ENCODE measurements at regions not wholly inside any gene's neighbourhood (a gene's known extent, or its start where the extent isn't known, plus 50 kb on each side); places are given as distances from the start of the nearest gene placed in this dataset.

DNA sequence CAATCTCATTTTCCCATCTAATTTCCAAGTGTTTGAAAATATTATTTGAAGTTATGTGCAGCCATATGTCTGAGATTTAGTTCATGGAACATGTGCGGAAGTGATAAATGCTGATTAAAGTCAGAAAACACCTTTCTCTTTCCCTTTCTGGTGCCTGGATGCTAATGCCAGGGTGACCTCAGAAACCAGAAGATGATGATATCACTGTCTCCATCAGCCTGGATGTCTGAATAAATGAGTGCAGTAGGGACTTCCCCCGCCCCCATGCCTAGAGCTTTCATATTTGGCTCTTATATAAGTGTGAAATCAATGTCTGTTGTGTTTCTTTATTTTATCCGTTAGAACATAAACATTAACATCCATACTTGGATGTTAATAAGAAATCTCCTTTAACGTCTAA is 261.9 kb upstream of the LRIG3 start:
- in situ Hi-C loops (cut with MboI; ENCODE audit: low sequenced_read_pairs) (no loop called here), intact Hi-C loops (cut with micrococcal nuclease) (no loop called here), dilution Hi-C loops (cut with HindIII; ENCODE audit: low sequenced_read_pairs, unreplicated experiment) (no loop called here)
- H3K4ac ChIP-seq (ENCODE audit: low read depth, low read length): no peak overlapping the region
- H2BK5ac ChIP-seq (ENCODE audit: low read depth, low read length, poor library complexity, severe bottlenecking): no peak overlapping the region
- H3K27ac ChIP-seq (ENCODE audit: insufficient read depth, low read length): no peak overlapping the region
- H3K56ac ChIP-seq (ENCODE audit: extremely low read depth, insufficient read depth, low read length): no peak overlapping the region
- no peaks in the 10 kb centered on the region for H3K79me1 ChIP-seq (ENCODE audit: low read depth in 1 of 2, low read length in 2 of 2)
- no TSS peak for BruUV-seq (replicated peaks)
- H2AFZ ChIP-seq (replicated peaks; ENCODE audit: low read length, poor library complexity): no peak overlapping the region
- H2BK120ac ChIP-seq (ENCODE audit: low read depth, low read length): no peak overlapping the region
- TF ChIP-seq SMC3 (IDR thresholded peaks at IDR 0.05; ENCODE audit: low read depth, low read length) (no peak), RCOR1 (IDR thresholded peaks at IDR 0.05; ENCODE audit: insufficient replicate concordance, low read length) (no peak), POLR2A (IDR thresholded peaks at IDR 0.05; ENCODE audit: low read depth, low read length) (no peak), MXI1 (IDR thresholded peaks at IDR 0.05; ENCODE audit: borderline replicate concordance, low read depth, low read length) (no peak), USF2 (IDR thresholded peaks at IDR 0.05; ENCODE audit: low read depth, low read length) (no peak), CEBPB (IDR thresholded peaks at IDR 0.05; ENCODE audit: low read depth, low read length) (no peak), BHLHE40 (IDR thresholded peaks at IDR 0.05; ENCODE audit: low read depth, low read length) (no peak), RFX5 (IDR thresholded peaks at IDR 0.05; ENCODE audit: low read depth, low read length) (no peak), FOS (IDR thresholded peaks at IDR 0.05; ENCODE audit: low read depth, low read length) (no peak), CTCF (conservative IDR thresholded peaks at IDR 0.05; ENCODE audit: low read depth, low read length) (no peak), MAZ (IDR thresholded peaks at IDR 0.05; ENCODE audit: borderline replicate concordance, low read depth, low read length) (no peak), RAD21 (IDR thresholded peaks at IDR 0.05; ENCODE audit: low read length) (no peak)
- TF ChIP-seq, protein P1, sequence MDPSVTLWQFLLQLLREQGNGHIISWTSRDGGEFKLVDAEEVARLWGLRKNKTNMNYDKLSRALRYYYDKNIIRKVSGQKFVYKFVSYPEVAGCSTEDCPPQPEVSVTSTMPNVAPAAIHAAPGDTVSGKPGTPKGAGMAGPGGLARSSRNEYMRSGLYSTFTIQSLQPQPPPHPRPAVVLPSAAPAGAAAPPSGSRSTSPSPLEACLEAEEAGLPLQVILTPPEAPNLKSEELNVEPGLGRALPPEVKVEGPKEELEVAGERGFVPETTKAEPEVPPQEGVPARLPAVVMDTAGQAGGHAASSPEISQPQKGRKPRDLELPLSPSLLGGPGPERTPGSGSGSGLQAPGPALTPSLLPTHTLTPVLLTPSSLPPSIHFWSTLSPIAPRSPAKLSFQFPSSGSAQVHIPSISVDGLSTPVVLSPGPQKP (IDR thresholded peaks at IDR 0.05; ENCODE audit: borderline replicate concordance, low read depth, low read length): no peak
- ChIA-PET CTCF (no interaction called here), POLR2A (ENCODE audit: unreplicated experiment) (no interaction called here)
- no peaks in the 10 kb centered on the region for H3K9me1 ChIP-seq (ENCODE audit: insufficient read depth, low read length)
- no peak overlapping the region for H2BK20ac ChIP-seq (ENCODE audit: low read depth, low read length)
- no peak overlapping the region for H3K4me3 ChIP-seq (ENCODE audit: insufficient read depth, low read depth, low read length)
- H2BK15ac ChIP-seq (ENCODE audit: low read depth, low read length): no peak overlapping the region
- no peak overlapping the region for H2AK9ac ChIP-seq (replicated peaks; ENCODE audit: low read depth, low read length, poor library complexity)
- H3K4me2 ChIP-seq (ENCODE audit: low read depth, low read length): no peak overlapping the region
- no peaks in the 10 kb centered on the region for H3K9me3 ChIP-seq (ENCODE audit: control insufficient read depth, insufficient read depth, low read length)
- no peaks in the 10 kb centered on the region for H3K27me3 ChIP-seq (ENCODE audit: control insufficient read depth, insufficient read depth, low read length)
- no peak overlapping the region for H3K14ac ChIP-seq (replicated peaks; ENCODE audit: low read depth, low read length)
- H2AK5ac ChIP-seq (ENCODE audit: low read depth, low read length): no peak overlapping the region
- ATAC-seq (ENCODE audit: low read depth) (no peak), DNase-seq (no peak)
- no peak overlapping the region for H3K18ac ChIP-seq (ENCODE audit: low read depth, low read length)
- H3K9ac ChIP-seq (ENCODE audit: low read depth, low read length): no peak overlapping the region
- no peak overlapping the region for H4K91ac ChIP-seq (ENCODE audit: insufficient read depth, low read depth, low read length)
- H3K23ac ChIP-seq (ENCODE audit: low read depth, low read length): no peak overlapping the region
- no peak overlapping the region for H4K5ac ChIP-seq (ENCODE audit: low read depth, low read length)
- no CpG with 5 or more reads among the region's 4 CpGs for WGBS, 2 experiments (ENCODE audit: extremely low coverage in 2 of 2, insufficient read length in 1 of 2)
- H4K20me1 ChIP-seq (ENCODE audit: insufficient read depth, low read length): no peaks in the 10 kb centered on the region
- no peaks in the 10 kb centered on the region for H3K36me3 ChIP-seq (ENCODE audit: control insufficient read depth, insufficient read depth, low read length)
- H4K8ac ChIP-seq (ENCODE audit: low read depth in 2 of 2, low read length in 2 of 2): no peak overlapping the region
- H3K4me1 ChIP-seq (ENCODE audit: control insufficient read depth, insufficient read depth, low read length): no peaks in the 10 kb centered on the region

Measured in IMR-90 (cell line).